AG09309 (cell line): ENCODE measurements at regions not wholly inside any gene's neighbourhood (a gene's known extent, or its start where the extent isn't known, plus 50 kb on each side); places are given as distances from the start of the nearest gene placed in this dataset.

Experiments
- DNase-seq: peaks from one replicate; pipeline ENCODE4 v3.0.0-alpha.2; 2010; ENCODE audit warnings: low read depth
- H3K4me3 ChIP-seq: 2 replicates; pipeline ENCODE4 v1.5.1; 2011; ENCODE audit warnings: mild to moderate bottlenecking, low read depth, low read length, moderate library complexity; ENCODE audit not compliant: control insufficient read depth
- CTCF ChIP-seq: IDR thresholded peaks from 2 replicates; pipeline ENCODE4 v1.5.1; 2011; ENCODE audit warnings: mild to moderate bottlenecking, low read depth, low read length, inconsistent platforms; ENCODE audit not compliant: insufficient read depth, control insufficient read depth; ENCODE audit errors: missing control alignments

- no peak for DNase-seq
- TF ChIP-seq CTCF: no peak
- no peak overlapping the region for H3K4me3 ChIP-seq
Observed at GRCh38 chr3:95705786-95706418, 1108.5 kb upstream of the EPHA6 start.

GRCh38 chr3:95707268-95707667 is 1107.1 kb upstream of the EPHA6 start:
- no peak overlapping the region for H3K4me3 ChIP-seq
- no peak for TF ChIP-seq CTCF
- no peak for DNase-seq

GRCh38 chr3:95710684-95711083 is 1103.7 kb upstream of the EPHA6 start:
- H3K4me3 ChIP-seq: no peak overlapping the region
- no peak for TF ChIP-seq CTCF
- no peak for DNase-seq

- no peak for DNase-seq
- H3K4me3 ChIP-seq: no peak overlapping the region
- no peak for TF ChIP-seq CTCF
Observed at GRCh38 chr3:95711789-95712188, 1102.6 kb upstream of the EPHA6 start.

- TF ChIP-seq CTCF: no peak
Observed at GRCh38 chr3:95715128-95715527, 1099.3 kb upstream of the EPHA6 start.

GRCh38 chr3:95717048-95717447 is 1097.3 kb upstream of the EPHA6 start:
- no peak overlapping the region for H3K4me3 ChIP-seq
- no peak for TF ChIP-seq CTCF
- no peak for DNase-seq

More at GRCh38 chr3:95715128-95715527, 1099.3 kb upstream of the EPHA6 start:
- DNase-seq: no peak
- H3K4me3 ChIP-seq: no peak overlapping the region
